Neural crest cell (in vitro differentiated cells): ENCODE measurements at regions not wholly inside any gene's neighbourhood (a gene's known extent, or its start where the extent isn't known, plus 50 kb on each side); places are given as distances from the start of the nearest gene placed in this dataset.
"Not testable (repeated sequence)": the region's sequence is repeated elsewhere in the genome, so short reads cannot be mapped to it uniquely, and the experiment has no call there.

Experiments
- DNase-seq: peaks from one replicate; pipeline ENCODE4 v3.0.0; 2021; ENCODE audit warnings: low read depth, mixed read lengths, low spot score
- H3K27ac Mint-ChIP-seq: one replicate; pipeline ENCODE4 v1.8.0; 2021; ENCODE audit warnings: mild to moderate bottlenecking, mixed read lengths; ENCODE audit not compliant: unreplicated experiment
- H3K27me3 Mint-ChIP-seq: 2 replicates; pipeline ENCODE4 v1.8.0; 2021; ENCODE audit warnings: low read depth, mild to moderate bottlenecking, mixed read lengths
- H3K36me3 Mint-ChIP-seq: 2 replicates; pipeline ENCODE4 v1.8.0; 2021; ENCODE audit warnings: low read depth, mild to moderate bottlenecking, mixed read lengths
- H3K4me1 Mint-ChIP-seq: 2 replicates; pipeline ENCODE4 v1.8.0; 2021; ENCODE audit warnings: mixed read lengths
- H3K4me3 Mint-ChIP-seq: one replicate; pipeline ENCODE4 v1.8.0; 2021; ENCODE audit warnings: mild to moderate bottlenecking, mixed read lengths
- H3K9me3 Mint-ChIP-seq: 2 replicates; pipeline ENCODE4 v1.8.0; 2021; ENCODE audit warnings: mixed read lengths
- TF ChIP-seq, protein P1 (sequence below): fragments of 200-600 bp; sonication (generic); conservative IDR thresholded peaks from 2 replicates; pipeline ENCODE4 v1.5.0; 2021; ENCODE audit warnings: antibody characterized with exemption, mild to moderate bottlenecking

DNA sequence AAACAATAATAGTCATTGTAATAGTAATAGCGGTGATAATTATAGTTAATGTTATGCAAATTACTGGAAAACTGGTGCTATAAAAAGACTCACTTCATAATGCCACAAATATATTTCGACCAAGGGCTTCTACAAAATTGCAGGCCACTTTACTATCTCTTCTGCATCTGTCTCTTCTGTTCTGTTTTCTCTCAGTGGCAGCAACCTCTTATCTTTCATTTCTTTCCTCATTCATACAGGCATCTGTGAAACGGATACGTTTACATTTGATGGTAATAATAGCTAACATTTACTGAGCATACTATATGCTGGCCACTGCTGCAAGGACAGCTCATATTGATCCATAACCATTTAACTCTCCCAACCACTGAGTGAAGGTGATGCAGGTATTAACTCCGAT lies 537.4 kb upstream of the PFKP start:
- Mint-ChIP-seq H3K27ac (no peak overlapping the region), H3K36me3 (no peaks in the 10 kb centered on the region), H3K4me1 (peaks cover 8% of the 10 kb centered on the region), H3K4me3 (no peak overlapping the region), H3K27me3 (no peaks in the 10 kb centered on the region), H3K9me3 (no peaks in the 10 kb centered on the region)
- no peak for DNase-seq
- TF ChIP-seq, protein P1, sequence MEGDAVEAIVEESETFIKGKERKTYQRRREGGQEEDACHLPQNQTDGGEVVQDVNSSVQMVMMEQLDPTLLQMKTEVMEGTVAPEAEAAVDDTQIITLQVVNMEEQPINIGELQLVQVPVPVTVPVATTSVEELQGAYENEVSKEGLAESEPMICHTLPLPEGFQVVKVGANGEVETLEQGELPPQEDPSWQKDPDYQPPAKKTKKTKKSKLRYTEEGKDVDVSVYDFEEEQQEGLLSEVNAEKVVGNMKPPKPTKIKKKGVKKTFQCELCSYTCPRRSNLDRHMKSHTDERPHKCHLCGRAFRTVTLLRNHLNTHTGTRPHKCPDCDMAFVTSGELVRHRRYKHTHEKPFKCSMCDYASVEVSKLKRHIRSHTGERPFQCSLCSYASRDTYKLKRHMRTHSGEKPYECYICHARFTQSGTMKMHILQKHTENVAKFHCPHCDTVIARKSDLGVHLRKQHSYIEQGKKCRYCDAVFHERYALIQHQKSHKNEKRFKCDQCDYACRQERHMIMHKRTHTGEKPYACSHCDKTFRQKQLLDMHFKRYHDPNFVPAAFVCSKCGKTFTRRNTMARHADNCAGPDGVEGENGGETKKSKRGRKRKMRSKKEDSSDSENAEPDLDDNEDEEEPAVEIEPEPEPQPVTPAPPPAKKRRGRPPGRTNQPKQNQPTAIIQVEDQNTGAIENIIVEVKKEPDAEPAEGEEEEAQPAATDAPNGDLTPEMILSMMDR, result no peak

DNA sequence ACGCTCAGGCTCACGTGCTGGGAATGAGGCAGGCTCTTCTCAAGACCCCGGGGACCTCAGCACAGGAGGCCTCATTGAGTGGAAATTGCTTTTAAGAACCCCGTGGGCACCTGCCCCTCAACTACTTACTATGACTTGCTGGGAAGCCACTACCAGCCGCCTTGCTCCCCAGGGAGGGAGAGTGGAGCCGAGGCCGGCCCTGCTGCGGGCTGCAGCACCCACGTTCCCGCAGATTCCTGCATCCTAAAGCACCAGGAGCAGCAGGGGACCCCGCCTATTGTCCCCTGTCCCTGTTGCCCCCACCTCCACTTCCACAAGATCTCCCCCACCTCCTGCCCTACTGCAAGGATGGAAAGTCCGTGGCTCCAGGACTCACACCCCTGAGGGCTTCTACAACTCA lies 541.6 kb upstream of the PFKP start:
- TF ChIP-seq, protein P1, result no peak
- Mint-ChIP-seq H3K36me3 (no peaks in the 10 kb centered on the region), H3K9me3 (no peaks in the 10 kb centered on the region), H3K4me1 (peaks cover 8% of the 10 kb centered on the region), H3K27ac (no peak overlapping the region), H3K4me3 (no peak overlapping the region), H3K27me3 (no peaks in the 10 kb centered on the region)
- DNase-seq, result no peak

DNA sequence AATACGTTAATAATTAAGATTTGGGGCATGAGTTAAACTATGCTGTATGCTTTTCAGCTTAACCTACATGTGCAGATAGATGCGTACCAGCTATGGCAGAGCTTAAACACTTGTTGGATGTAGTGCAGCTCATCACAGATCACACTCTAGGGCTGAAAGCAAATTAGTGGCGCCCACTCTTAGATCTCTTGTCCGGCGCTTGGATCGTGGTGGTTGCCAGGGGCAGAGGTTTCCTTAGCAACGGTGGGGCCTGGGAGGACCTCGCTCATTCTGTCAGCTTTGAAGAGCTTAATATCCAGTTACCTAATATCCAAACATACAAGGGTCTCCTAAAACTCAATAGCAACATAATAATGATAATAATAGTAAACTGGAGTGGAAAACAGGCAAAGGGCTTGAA lies 548.2 kb upstream of the PFKP start:
- Mint-ChIP-seq H3K4me1 (peaks cover 6% of the 10 kb centered on the region), H3K27ac (no peak overlapping the region), H3K9me3 (peaks cover 2% of the 10 kb centered on the region), H3K36me3 (no peaks in the 10 kb centered on the region), H3K27me3 (no peaks in the 10 kb centered on the region), H3K4me3 (no peak overlapping the region)
- DNase-seq, result no peak
- TF ChIP-seq, protein P1, result no peak

DNA sequence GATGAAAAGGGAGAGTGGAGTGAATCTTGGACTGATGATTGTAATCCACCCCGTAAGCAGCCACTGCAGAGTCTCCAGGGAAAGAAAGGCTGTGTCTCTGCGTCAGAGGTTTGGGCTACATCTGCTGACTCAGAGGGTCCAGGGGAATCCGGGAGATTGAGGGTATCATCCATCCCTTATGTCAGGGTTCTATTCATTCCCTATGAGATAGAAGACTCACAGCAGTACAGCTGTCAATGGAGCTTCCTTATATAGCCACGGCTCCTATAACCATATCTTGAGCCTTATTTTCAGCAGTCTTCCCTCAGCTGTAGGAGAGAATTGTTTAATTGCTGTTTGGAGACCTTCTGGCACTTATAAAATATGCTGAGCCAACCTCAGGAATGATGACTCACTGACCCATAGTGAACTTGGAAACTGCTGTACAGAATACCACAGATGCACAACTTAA lies 558.2 kb upstream of the PFKP start:
- Mint-ChIP-seq H3K4me1 (peaks cover 13% of the 10 kb centered on the region), H3K27ac (no peak overlapping the region), H3K27me3 (no peaks in the 10 kb centered on the region), H3K9me3 (peaks cover 2% of the 10 kb centered on the region), H3K4me3 (no peak overlapping the region), H3K36me3 (no peaks in the 10 kb centered on the region)
- no peak for DNase-seq
- TF ChIP-seq, protein P1, result no peak

DNA sequence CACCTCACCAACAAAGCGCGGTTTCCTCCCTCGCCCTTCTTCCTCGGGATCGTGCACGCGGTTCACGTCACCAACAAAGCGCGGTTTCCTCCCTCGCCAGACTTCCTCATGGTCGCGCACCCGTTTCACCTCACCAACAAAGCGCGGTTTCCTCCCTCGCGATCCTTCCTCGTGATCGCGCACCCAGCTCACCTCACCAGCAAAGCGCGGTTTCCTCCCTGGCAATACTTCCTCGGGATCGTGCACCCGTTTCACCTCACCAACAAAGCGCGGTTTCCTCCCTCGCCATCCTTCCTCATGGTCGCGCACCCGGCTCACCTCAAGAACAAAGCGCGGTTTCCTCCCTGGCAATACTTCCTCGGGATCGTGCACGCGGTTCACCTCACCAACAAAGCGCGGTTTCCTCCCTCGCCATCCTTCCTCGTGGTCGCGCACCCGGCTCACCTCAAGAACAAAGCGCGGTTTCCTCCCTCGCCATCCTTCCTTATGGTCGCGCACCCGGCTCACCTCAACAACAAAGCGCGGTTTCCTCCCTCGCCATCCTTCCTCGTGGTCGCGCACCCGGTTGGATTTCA lies 565.9 kb upstream of the PFKP start:
- not testable (repeated sequence) for H3K4me1 Mint-ChIP-seq, H3K27ac Mint-ChIP-seq, H3K27me3 Mint-ChIP-seq, H3K9me3 Mint-ChIP-seq, H3K4me3 Mint-ChIP-seq, DNase-seq, H3K36me3 Mint-ChIP-seq

DNA sequence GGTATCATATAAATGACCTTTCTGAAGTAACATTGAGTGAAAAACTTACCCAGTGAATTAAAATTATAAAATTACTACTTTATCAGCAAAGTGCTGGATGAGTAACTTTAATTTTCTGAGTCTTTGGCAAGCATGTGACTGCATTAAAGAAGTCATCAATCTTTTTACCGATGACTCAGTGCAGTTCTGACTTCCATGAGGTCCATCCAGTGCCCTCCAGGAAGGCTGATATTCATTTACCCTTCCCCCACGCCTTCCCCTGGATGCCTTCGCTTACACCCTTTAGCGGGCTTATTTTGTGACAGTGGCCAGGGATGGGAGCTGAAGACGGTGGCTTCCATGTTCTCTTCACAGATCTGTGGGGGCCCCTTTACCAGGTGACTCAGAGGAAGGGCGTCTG lies 572.9 kb upstream of the PFKP start:
- Mint-ChIP-seq H3K27me3 (no peaks in the 10 kb centered on the region), H3K27ac (no peak overlapping the region), H3K4me3 (no peak overlapping the region), H3K36me3 (no peaks in the 10 kb centered on the region), H3K9me3 (peaks cover 4% of the 10 kb centered on the region), H3K4me1 (peaks cover 4% of the 10 kb centered on the region)
- TF ChIP-seq, protein P1, result no peak
- no peak for DNase-seq
